ENCODE measurements at regions not wholly inside any gene's neighbourhood (a gene's known extent, or its start where the extent isn't known, plus 50 kb on each side); places are given as distances from the start of the nearest gene placed in this dataset.

DNA sequence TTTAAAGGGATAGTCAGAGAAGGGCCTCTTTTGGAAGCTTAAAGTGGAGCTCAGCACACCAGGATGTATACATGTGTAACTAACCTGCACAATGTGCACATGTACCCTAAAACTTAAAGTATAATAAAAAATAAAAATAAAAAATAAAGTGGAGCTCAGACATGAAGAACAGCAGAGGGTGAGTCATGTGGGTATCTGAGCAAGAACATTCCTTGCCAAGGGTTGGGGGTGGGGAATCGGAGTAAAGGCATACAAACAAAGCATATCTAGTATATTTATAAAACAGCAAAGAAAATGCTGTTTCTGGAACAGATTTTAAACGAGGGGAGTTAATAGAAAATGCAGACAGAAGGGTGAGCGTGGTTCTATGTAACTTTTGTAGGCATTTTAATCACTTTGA, 562.6 kb upstream of the ANO3 start:
- no peak overlapping the region for H3K4me2 ChIP-seq
- no peak overlapping the region for H3K27ac ChIP-seq
- no peaks in the 10 kb centered on the region for H3K9me3 ChIP-seq
- FAIRE-seq = no peak
- TF ChIP-seq EP300 (IDR thresholded peaks at IDR 0.05) = no peak
- TF ChIP-seq NFE2L2 (conservative IDR thresholded peaks at IDR 0.05; ENCODE audit: low read length) = no peak
- TF ChIP-seq POLR2A (IDR thresholded peaks at IDR 0.05; ENCODE audit: low read length) = no peak
- TF ChIP-seq BHLHE40 (IDR thresholded peaks at IDR 0.05; ENCODE audit: low read depth, low read length) = no peak
- TF ChIP-seq, protein P1, sequence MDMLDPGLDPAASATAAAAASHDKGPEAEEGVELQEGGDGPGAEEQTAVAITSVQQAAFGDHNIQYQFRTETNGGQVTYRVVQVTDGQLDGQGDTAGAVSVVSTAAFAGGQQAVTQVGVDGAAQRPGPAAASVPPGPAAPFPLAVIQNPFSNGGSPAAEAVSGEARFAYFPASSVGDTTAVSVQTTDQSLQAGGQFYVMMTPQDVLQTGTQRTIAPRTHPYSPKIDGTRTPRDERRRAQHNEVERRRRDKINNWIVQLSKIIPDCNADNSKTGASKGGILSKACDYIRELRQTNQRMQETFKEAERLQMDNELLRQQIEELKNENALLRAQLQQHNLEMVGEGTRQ (IDR thresholded peaks at IDR 0.05) = no peak
- no peak for TF ChIP-seq CBX2 (IDR thresholded peaks at IDR 0.05; ENCODE audit: borderline replicate concordance, low read depth)
- TF ChIP-seq CHD4 (IDR thresholded peaks at IDR 0.05; ENCODE audit: borderline replicate concordance) = no peak
- no peak for TF ChIP-seq PHF8 (IDR thresholded peaks at IDR 0.05; ENCODE audit: borderline replicate concordance, low read depth)
- TF ChIP-seq TP53 (CRISPR knock-in tag; IDR thresholded peaks at IDR 0.05) = no peak
- TF ChIP-seq NPAS2 (CRISPR knock-in tag; IDR thresholded peaks at IDR 0.05; ENCODE audit: borderline replicate concordance) = no peak
- TF ChIP-seq HOXB5 (CRISPR knock-in tag; IDR thresholded peaks at IDR 0.05) = no peak
- no peak for TF ChIP-seq KDM5A (IDR thresholded peaks at IDR 0.05)
- TF ChIP-seq TFCP2L1 (CRISPR knock-in tag; IDR thresholded peaks at IDR 0.05) = no peak
- TF ChIP-seq HDAC2 (IDR thresholded peaks at IDR 0.05) = no peak
- TF ChIP-seq SMC3 (IDR thresholded peaks at IDR 0.05) = no peak
- TF ChIP-seq, protein P2, sequence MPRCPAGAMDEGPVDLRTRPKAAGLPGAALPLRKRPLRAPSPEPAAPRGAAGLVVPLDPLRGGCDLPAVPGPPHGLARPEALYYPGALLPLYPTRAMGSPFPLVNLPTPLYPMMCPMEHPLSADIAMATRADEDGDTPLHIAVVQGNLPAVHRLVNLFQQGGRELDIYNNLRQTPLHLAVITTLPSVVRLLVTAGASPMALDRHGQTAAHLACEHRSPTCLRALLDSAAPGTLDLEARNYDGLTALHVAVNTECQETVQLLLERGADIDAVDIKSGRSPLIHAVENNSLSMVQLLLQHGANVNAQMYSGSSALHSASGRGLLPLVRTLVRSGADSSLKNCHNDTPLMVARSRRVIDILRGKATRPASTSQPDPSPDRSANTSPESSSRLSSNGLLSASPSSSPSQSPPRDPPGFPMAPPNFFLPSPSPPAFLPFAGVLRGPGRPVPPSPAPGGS (IDR thresholded peaks at IDR 0.05) = no peak
- no peak for TF ChIP-seq CHD2 (IDR thresholded peaks at IDR 0.05; ENCODE audit: low read length, partially characterized antibody)
- H3K4me3 ChIP-seq = no peak overlapping the region
- POLR2A ChIA-PET = no interaction called here
- H3K4me1 ChIP-seq = no peaks in the 10 kb centered on the region
- no peak for DNase-seq (ENCODE audit: low read depth in 1 of 2, low spot score in 1 of 2)
- CTCF ChIA-PET = interaction anchor here (0.7 kb wide), 1 partner anchor 204 kb away, joined by 3 read pairs; no protein-coding TSS in a partner anchor
- under 1% methylated on average over 3 of the region's 3 CpGs for WGBS (ENCODE audit: missing lambda C conversion rate)
- ATAC-seq = no peak

DNA sequence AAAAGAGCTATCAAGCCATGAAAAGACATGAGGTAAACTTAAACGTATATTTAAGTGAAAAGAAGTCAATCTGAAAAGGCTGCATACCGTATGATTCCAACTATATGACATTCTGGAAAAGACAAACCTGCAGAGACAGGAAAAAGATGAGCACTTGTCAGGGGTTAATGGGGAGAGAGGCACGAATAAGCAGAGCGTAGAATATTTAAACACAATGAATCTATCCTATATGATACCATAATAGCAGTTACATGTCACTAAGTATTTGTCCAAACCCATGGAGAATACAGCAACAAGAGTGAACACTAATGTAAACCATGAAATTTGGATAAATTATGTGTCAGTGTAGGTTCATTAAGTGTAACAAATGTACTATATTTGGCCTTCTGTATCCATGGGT, 560.3 kb upstream of the ANO3 start:
- ChIA-PET CTCF (no interaction called here), POLR2A (no interaction called here)
- 5% methylated on average over 4 of the region's 4 CpGs for WGBS (ENCODE audit: missing lambda C conversion rate)
- ATAC-seq (no peak), DNase-seq (ENCODE audit: low read depth in 1 of 2, low spot score in 1 of 2) (no peak), FAIRE-seq (no peak)
- H3K4me3 ChIP-seq = no peak overlapping the region
- no peaks in the 10 kb centered on the region for H3K9me3 ChIP-seq
- no peak overlapping the region for H3K4me2 ChIP-seq
- H3K4me1 ChIP-seq = no peaks in the 10 kb centered on the region
- H3K27ac ChIP-seq = no peak overlapping the region
- TF ChIP-seq MYC (IDR thresholded peaks at IDR 0.05; ENCODE audit: borderline replicate concordance, low read length) (no peak), JUN (IDR thresholded peaks at IDR 0.05) (no peak), HEYL (CRISPR knock-in tag; IDR thresholded peaks at IDR 0.05) (no peak), NPAS2 (CRISPR knock-in tag; IDR thresholded peaks at IDR 0.05; ENCODE audit: borderline replicate concordance) (no peak), TP53 (CRISPR knock-in tag; IDR thresholded peaks at IDR 0.05) (no peak), FOSB (CRISPR knock-in tag; IDR thresholded peaks at IDR 0.05) (no peak)

DNA sequence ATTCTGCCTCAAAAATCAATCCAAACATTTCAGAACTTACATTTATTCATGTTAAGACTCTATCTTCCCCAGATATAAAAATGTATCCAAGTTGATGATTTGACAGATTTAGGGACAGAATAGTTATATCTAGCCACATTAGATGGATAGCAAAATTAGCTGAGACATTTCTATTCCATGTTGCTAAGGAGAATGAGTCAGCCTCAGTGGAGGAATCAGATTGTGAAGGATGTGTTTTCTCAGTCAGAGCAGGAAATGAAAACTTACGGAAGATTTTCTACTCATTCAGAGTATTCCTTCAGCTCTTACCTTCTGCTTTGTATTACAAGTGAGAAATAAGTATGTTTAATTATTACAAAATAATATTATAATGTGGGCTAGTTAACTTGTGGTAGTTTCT, 556.3 kb upstream of the ANO3 start:
- ATAC-seq (no peak), FAIRE-seq (no peak), DNase-seq (ENCODE audit: low read depth in 1 of 2, low spot score in 1 of 2) (no peak)
- Histone ChIP-seq H3K4me2 (no peak overlapping the region), H3K27ac (no peak overlapping the region), H3K9me3 (no peaks in the 10 kb centered on the region), H3K4me3 (no peak overlapping the region), H3K4me1 (no peaks in the 10 kb centered on the region)
- WGBS (ENCODE audit: missing lambda C conversion rate) = 20% methylated on average over 1 of the region's 1 CpG
- ChIA-PET CTCF (no interaction called here), POLR2A (no interaction called here)
- TF ChIP-seq FOSB (CRISPR knock-in tag; IDR thresholded peaks at IDR 0.05) (no peak), ZFP36 (IDR thresholded peaks at IDR 0.05; ENCODE audit: borderline replicate concordance, partially characterized antibody) (no peak), SMC3 (IDR thresholded peaks at IDR 0.05) (no peak), MYC (IDR thresholded peaks at IDR 0.05; ENCODE audit: borderline replicate concordance, low read length) (no peak), POLR2AphosphoS2 (conservative IDR thresholded peaks at IDR 0.05; ENCODE audit: low read length) (no peak), FOXS1 (CRISPR knock-in tag; IDR thresholded peaks at IDR 0.05) (no peak), JUN (IDR thresholded peaks at IDR 0.05) (no peak), BHLHE40 (IDR thresholded peaks at IDR 0.05; ENCODE audit: low read depth, low read length) (no peak), KDM1A (IDR thresholded peaks at IDR 0.05; ENCODE audit: low read depth) (no peak)
- TF ChIP-seq, protein P3, sequence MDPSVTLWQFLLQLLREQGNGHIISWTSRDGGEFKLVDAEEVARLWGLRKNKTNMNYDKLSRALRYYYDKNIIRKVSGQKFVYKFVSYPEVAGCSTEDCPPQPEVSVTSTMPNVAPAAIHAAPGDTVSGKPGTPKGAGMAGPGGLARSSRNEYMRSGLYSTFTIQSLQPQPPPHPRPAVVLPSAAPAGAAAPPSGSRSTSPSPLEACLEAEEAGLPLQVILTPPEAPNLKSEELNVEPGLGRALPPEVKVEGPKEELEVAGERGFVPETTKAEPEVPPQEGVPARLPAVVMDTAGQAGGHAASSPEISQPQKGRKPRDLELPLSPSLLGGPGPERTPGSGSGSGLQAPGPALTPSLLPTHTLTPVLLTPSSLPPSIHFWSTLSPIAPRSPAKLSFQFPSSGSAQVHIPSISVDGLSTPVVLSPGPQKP (IDR thresholded peaks at IDR 0.05; ENCODE audit: low read depth, low read length) = no peak
- TF ChIP-seq, protein P4, sequence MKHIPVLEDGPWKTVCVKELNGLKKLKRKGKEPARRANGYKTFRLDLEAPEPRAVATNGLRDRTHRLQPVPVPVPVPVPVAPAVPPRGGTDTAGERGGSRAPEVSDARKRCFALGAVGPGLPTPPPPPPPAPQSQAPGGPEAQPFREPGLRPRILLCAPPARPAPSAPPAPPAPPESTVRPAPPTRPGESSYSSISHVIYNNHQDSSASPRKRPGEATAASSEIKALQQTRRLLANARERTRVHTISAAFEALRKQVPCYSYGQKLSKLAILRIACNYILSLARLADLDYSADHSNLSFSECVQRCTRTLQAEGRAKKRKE (CRISPR knock-in tag; IDR thresholded peaks at IDR 0.05; ENCODE audit: low read depth) = no peak

Data from A549 (cell line).